ENCODE measurements at regions not wholly inside any gene's neighbourhood (a gene's known extent, or its start where the extent isn't known, plus 50 kb on each side); places are given as distances from the start of the nearest gene placed in this dataset.

DNA sequence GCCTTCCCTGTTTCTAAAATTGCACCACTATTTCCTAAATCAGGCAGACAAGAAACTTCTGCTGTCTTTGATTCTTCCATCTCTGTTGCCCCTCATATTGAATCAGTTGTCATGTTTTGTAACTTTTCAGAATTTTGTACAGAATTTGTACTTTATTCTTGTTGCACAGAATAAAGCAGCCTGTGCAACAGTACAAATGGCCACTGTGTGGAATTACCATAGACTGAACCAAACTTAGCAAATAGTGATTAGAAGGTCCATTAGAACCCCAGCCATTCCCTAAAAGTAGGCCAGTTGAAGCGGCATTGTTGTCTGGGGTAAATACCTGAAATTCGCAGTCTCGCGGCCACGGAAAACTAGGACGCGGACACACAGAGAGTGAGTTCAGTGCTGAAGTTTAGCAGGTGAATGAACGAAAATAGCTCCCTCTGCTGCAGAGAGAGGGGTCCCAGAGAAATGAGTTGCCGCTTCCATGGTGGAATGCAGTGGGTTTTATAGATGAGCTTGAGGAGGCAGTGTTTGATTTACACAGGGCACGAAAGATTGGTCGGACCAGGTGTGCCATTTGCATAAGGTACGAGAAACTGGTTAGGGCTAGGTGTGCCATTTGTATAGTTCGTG lies 71.8 kb downstream of the C4orf33 start:
- no peaks in the 10 kb centered on the region for H3K36me3 ChIP-seq
- H3K4me3 ChIP-seq = no peak overlapping the region
- no peak for DNase-seq
- 29 to 60% methylated on average over 13 of the region's 13 CpGs for WGBS, 2 donors
- no peaks in the 10 kb centered on the region for H3K9me3 ChIP-seq
- no peaks in the 10 kb centered on the region for H3K4me1 ChIP-seq
- peaks cover 0 to 4% (median 0%) of the 10 kb centered on the region in 4 donors for H3K27me3 ChIP-seq
- TF ChIP-seq POLR2A (IDR thresholded peaks at IDR 0.05) = no peak
- TF ChIP-seq, protein P1, sequence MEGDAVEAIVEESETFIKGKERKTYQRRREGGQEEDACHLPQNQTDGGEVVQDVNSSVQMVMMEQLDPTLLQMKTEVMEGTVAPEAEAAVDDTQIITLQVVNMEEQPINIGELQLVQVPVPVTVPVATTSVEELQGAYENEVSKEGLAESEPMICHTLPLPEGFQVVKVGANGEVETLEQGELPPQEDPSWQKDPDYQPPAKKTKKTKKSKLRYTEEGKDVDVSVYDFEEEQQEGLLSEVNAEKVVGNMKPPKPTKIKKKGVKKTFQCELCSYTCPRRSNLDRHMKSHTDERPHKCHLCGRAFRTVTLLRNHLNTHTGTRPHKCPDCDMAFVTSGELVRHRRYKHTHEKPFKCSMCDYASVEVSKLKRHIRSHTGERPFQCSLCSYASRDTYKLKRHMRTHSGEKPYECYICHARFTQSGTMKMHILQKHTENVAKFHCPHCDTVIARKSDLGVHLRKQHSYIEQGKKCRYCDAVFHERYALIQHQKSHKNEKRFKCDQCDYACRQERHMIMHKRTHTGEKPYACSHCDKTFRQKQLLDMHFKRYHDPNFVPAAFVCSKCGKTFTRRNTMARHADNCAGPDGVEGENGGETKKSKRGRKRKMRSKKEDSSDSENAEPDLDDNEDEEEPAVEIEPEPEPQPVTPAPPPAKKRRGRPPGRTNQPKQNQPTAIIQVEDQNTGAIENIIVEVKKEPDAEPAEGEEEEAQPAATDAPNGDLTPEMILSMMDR (IDR thresholded peaks at IDR 0.05) = no peak
- intact Hi-C loops (cut with DNase I) = no loop called here
- no peak overlapping the region for H3K27ac ChIP-seq

DNA sequence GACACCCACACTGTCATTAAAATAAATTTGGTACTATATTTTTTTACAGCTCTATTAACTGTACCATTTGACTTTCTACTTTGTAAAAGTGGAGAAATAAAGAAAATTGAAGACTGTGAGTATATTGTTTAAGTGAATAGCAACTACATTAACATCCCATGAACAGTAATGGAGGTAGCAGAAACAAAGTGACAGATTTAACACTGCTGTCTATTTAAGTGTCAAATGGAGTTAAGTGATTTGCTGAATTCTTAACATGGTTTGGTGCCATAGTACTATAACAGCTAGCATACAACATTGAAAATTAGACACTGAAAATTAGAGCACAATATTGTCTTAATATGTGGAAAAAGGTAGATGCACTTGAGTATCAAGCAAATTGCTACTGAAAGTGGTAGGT lies 76.2 kb downstream of the C4orf33 start:
- DNase-seq = no peak
- no peak for TF ChIP-seq POLR2A (IDR thresholded peaks at IDR 0.05)
- TF ChIP-seq, protein P1 (IDR thresholded peaks at IDR 0.05) = no peak
- Histone ChIP-seq H3K4me3 (no peak overlapping the region), H3K27ac (no peak overlapping the region), H3K36me3 (no peaks in the 10 kb centered on the region), H3K9me3 (no peaks in the 10 kb centered on the region), H3K4me1 (no peaks in the 10 kb centered on the region), H3K27me3 (peaks cover 0 to 4% (median 0%) of the 10 kb centered on the region in 4 donors)
- intact Hi-C loops (cut with DNase I) = no loop called here

DNA sequence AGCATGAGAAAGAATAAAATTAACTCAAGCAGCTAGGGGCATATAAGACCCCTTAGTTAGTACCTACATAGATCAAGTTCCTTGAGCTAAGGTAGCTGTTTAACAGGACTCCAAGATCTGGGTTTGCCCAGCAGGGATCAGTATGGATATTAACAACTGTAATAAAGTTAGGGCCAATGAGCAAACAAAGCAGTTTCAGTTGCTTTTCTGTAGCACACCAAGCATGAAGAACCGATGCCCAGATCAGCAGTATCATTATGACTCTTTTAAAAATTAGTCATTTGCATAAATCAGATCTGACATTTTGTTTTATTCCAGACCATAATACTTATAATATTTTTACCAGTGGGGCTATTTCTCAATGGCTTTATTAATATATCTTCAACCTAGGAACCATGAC lies 80.9 kb downstream of the C4orf33 start:
- no peak for DNase-seq
- no peaks in the 10 kb centered on the region for H3K36me3 ChIP-seq
- intact Hi-C loops (cut with DNase I) = no loop called here
- H3K9me3 ChIP-seq = no peaks in the 10 kb centered on the region
- H3K4me1 ChIP-seq = no peaks in the 10 kb centered on the region
- 56 to 82% methylated on average over 1 of the region's 1 CpG for WGBS, 2 donors
- no peak overlapping the region for H3K4me3 ChIP-seq
- H3K27ac ChIP-seq = no peak overlapping the region
- no peaks in the 10 kb centered on the region for H3K27me3 ChIP-seq
- no peak for TF ChIP-seq POLR2A (IDR thresholded peaks at IDR 0.05)
- TF ChIP-seq, protein P1 (IDR thresholded peaks at IDR 0.05) = no peak

DNA sequence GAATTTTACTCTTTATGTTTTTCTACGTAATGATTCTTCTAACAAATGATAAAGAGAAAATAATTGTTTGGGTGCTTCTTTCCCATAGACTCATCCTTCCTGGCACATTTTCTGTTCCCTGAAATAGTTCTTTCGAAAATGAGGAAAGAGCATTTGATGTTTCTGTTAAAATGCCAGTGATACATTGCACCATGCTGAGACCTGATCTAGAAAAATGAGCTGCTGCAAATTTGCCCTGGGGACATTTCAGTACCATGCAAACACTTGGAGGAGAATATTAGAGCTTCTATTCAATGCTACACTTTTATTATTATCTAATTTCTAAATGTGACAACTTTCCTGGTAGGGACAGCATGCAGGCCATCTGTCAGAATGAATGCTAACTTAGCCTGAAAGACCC lies 83.3 kb downstream of the C4orf33 start:
- WGBS, 2 donors = 27 to 42% methylated on average over 2 of the region's 2 CpGs
- Histone ChIP-seq H3K27me3 (no peaks in the 10 kb centered on the region), H3K4me3 (no peak overlapping the region), H3K27ac (no peak overlapping the region), H3K9me3 (no peaks in the 10 kb centered on the region), H3K36me3 (no peaks in the 10 kb centered on the region), H3K4me1 (no peaks in the 10 kb centered on the region)
- no peak for DNase-seq
- intact Hi-C loops (cut with DNase I) = no loop called here
- TF ChIP-seq, protein P1 (IDR thresholded peaks at IDR 0.05) = no peak
- no peak for TF ChIP-seq POLR2A (IDR thresholded peaks at IDR 0.05)

DNA sequence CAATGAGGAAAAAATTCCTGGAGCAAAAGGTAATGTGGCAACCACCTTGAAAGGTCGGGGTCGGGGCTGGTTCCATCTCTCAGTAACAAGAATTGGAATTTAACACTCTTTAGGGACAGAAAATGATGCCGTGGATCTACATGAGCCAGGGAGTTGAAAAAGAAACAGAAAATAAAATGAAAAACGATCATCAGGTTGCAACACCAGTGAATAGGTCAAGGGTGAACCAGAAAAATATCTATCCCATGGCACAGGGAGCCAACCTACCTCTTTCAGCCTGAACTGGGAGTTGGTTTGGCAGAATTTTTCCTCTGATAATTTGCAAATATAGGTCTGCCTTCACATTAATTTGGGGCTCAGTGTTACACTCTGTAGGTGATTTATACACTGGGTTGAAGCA lies 93.7 kb downstream of the C4orf33 start:
- no peak for DNase-seq
- 60 to 68% methylated on average over 4 of the region's 4 CpGs for WGBS, 2 donors
- intact Hi-C loops (cut with DNase I) = no loop called here
- Histone ChIP-seq H3K4me1 (no peaks in the 10 kb centered on the region), H3K9me3 (no peaks in the 10 kb centered on the region), H3K27me3 (no peaks in the 10 kb centered on the region), H3K36me3 (no peaks in the 10 kb centered on the region), H3K27ac (no peak overlapping the region), H3K4me3 (no peak overlapping the region)
- no peak for TF ChIP-seq POLR2A (IDR thresholded peaks at IDR 0.05)
- TF ChIP-seq, protein P1 (IDR thresholded peaks at IDR 0.05) = no peak
